ENCODE measurements at regions not wholly inside any gene's neighbourhood (a gene's known extent, or its start where the extent isn't known, plus 50 kb on each side); places are given as distances from the start of the nearest gene placed in this dataset.

DNA sequence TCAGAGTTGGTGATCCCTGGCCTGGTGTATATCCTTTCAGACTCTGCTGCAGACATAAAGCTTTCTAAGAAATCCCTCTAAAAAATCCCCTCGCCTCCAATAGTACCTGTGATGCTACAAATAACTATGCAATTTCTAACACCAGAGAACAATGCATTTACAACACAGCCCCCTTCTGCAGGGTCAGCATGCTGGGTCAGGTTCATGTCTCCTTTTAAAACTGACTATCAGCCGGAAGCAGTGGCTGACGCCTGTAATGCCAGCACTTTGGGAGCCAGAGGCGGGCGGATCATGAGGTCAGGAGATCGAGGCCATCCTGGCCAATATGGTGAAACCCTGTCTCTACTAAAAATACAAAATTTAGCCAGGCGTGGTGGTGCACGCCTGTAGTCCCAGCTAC, 77.0 kb upstream of the SPATA12 start:
- DNase-seq = no peak

DNA sequence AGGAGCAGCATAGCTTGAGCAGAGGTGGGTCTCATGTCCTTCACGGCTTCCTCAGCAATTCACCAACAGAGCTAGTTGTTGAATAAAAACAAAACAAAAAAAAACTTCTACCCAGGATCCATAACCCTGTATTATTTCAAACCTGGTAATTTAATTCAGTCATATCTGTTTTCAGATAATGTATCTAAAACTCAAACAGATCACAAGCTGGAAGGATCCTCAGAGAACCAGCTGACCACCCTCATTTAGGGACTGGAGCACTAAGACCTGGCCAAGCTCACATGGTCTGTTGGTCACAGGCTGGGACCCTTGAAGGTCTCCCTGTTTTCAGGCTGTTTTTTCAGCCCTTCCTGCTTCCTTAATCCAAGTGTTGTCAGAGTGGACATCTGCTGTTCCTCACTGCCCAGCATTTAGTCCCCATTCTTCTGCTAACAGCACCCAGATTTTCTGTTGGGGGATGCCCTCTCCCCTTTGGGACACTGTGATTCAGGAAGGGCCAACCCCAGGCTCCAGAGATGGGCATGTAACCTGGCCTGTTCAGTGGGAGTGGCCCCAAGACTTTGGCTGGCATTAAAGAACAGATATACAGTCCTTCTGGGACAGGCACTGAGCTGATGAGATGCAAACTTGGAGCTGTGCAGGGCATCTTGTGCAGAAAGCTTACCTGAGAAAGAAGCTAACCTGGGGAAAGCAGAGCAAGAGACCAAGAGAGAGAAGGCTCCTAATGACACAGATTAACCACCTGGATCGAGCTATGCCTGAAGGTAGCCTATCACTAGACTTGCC, 78.8 kb upstream of the SPATA12 start:
- DNase-seq = no peak

- peak; percentile 97 for DNase-seq
These were observed 79.6 kb upstream of the SPATA12 start for GRCh38 chr3:56980798-56981390.

GRCh38 chr3:56980243-56980642, 80.2 kb upstream of the SPATA12 start:
- no peak for DNase-seq

- DNase-seq = no peak
These were observed 80.7 kb upstream of the SPATA12 start for GRCh38 chr3:56979791-56980190.

GRCh38 chr3:56977561-56977889, 82.9 kb upstream of the SPATA12 start:
- no peak for DNase-seq

- DNase-seq = peak; percentile 39
These were observed 83.6 kb upstream of the SPATA12 start for GRCh38 chr3:56976651-56977560.

GRCh38 chr3:56975567-56975966, 84.9 kb upstream of the SPATA12 start:
- no peak for DNase-seq

- DNase-seq = no peak
These were observed 86.1 kb upstream of the SPATA12 start for GRCh38 chr3:56974247-56974930.

GRCh38 chr3:56971816-56972215, 88.6 kb upstream of the SPATA12 start:
- no peak for DNase-seq

- DNase-seq = no peak
These were observed 89.2 kb upstream of the SPATA12 start for GRCh38 chr3:56971261-56971660.

DNA sequence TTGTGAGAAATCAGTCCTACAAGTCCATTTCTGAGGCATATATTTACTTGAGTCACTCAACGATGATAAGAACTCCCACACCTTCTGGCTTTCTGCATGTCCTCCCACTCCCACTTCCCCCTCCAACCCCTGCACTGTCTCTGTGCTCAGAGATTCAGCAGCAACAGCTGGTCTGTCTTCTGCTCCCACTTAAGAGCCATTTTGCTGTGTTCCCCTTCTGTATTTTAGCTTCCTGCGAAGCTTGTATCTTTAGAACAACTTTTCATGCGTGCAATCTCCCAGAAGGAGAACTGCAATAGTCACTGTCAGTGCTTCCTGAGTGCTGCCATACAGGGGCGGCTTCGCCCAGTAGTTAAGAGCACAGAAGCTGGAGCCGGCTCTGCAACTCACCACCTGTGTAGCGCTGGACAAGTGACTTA, 90.0 kb upstream of the SPATA12 start:
- DNase-seq = peak; percentile 81

DNA sequence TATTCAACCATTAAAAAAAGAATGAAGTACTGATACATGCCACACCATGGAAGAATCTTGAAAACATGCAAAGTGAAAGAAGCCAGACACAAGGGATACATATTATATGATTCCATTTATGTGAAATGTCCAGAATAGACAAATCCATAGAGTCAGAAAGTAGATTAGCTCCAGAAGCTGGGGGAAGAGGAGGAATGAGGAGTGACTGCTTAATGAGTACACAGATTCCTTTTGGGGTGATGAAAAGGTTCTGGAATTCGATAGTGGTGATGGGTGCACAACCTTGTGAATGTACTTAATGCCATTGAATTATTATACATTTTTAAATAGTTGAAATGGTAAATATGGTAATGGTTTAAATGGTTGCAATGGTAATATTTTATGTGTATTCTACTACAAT, 90.6 kb upstream of the SPATA12 start:
- DNase-seq = peak; percentile 70

DNA sequence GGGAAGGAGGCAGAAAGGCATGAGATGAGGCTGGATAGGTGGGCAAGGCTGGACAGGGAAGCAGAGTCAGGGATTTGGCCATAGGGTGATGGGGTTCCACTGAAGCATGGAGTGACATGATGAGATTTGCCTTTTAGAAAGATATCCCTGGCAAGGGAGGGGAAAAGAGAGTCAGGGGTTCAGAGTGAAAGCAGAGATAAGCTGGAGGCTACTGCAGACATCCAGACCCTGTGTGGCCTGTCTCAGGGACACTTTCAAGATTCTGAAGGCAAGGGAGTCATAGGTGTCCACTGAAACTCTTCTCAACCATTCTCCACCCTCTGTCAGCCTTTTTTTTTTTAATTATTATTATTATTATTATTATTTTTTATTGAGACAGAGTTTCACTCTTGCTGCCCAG, 94.0 kb upstream of the SPATA12 start:
- DNase-seq = no peak

GRCh38 chr3:56966104-56966503, 94.4 kb upstream of the SPATA12 start:
- no peak for DNase-seq

DNA sequence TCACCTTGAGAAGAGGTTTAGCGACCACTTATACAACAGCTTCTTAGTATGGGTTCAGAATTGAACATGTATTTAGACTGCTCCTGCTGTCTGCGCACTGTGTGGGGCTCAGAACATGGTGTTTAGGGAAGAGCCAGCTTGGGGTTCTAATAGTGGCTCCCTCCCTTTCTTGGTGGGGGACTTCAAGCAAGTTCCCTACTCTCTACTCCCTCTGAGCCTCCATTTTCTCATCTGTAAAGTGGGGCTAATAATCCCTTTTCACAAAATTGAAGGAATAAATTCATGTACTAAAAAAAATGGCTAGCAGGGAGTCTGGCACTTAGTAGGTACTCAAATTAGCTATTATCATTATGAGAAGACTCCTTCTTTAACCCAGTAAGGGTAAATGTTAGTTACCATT, 97.5 kb upstream of the SPATA12 start:
- no peak for DNase-seq

GRCh38 chr3:56962206-56962605, 98.3 kb upstream of the SPATA12 start:
- no peak for DNase-seq

- DNase-seq = no peak
These were observed 100.1 kb upstream of the SPATA12 start for GRCh38 chr3:56960234-56960917.

GRCh38 chr3:56958879-56959278, 101.6 kb upstream of the SPATA12 start:
- no peak for DNase-seq

GRCh38 chr3:56957522-56957921, 102.9 kb upstream of the SPATA12 start:
- DNase-seq = no peak

DNA sequence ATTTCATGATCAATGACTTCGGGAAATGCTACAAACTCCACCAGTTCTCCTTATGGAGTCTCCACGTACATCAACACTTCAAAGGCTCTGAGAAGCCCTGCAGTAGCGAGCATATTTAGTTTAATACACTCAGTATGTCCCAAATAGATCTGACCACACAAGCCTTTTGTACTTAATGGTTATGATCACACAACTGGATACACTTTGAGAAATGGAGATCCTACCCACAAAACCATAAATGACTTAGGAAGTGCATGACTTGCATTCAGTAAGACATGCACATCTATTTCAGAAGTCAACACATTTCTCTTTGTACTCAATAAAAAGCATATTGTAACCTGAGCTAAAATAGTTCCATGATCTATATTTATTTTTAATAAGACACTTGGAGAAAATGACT, 103.6 kb upstream of the SPATA12 start:
- DNase-seq = no peak

DNA sequence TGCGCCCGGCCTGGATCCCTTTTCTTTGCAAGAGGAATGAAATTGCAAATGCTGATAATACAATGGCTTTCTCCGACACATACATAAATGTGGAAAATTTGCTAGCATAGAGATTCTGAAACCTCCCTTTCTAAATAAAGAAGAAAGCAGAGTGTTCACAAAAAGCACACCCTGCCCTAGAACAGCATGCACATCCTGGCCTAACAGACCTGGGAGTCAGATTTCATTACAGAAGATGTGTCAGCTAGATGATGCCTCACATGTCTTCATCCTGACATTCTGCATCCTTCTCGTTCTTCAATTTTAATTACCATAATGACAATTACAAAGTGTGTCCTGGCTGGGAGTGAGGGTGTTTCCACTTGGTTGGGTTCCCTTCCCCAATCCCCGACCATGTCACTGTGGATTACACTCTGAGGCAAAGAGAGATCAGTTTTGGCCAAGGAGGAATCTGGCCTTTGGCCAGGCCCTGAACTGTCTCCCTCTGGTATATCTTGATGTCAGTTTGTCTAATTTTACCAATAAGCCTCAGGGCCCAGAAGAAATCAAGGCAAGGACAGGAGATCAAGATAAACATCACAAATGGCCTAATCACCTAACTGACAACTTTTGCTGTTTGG, 104.9 kb upstream of the SPATA12 start:
- no peak for DNase-seq
